Left colon (tissue), 2 donors: ENCODE measurements at regions not wholly inside any gene's neighbourhood (a gene's known extent, or its start where the extent isn't known, plus 50 kb on each side); places are given as distances from the start of the nearest gene placed in this dataset.
"Not testable (repeated sequence)": the region's sequence is repeated elsewhere in the genome, so short reads cannot be mapped to it uniquely, and the experiment has no call there.

Experiments used
- ATAC-seq: fragments of 200-7000 bp; cut with Tn5 transposase; one replicate; pipeline ENCODE4 v1.9.1; 2020; ENCODE audit warnings: mild to moderate bottlenecking, moderate library complexity
- DNase-seq, 2 donors: peaks; one replicate each; pipeline ENCODE4 v3.0.0-alpha.2; 2020
- intact Hi-C, 2 donors: fragments of 100-400 bp; cut with DNase I in 1 of 2; cut with micrococcal nuclease in 1 of 2; formaldehyde crosslinking; loops; one replicate each; pipeline versions ENCODE4 v1.11.2 to v1.14.0; 2022; cut with DNase I, micrococcal nuclease
- donor health status: DM: no; HTN: no; CAD: no.
- donor health status: DM: yes; HTN: yes; CAD: no.

DNA sequence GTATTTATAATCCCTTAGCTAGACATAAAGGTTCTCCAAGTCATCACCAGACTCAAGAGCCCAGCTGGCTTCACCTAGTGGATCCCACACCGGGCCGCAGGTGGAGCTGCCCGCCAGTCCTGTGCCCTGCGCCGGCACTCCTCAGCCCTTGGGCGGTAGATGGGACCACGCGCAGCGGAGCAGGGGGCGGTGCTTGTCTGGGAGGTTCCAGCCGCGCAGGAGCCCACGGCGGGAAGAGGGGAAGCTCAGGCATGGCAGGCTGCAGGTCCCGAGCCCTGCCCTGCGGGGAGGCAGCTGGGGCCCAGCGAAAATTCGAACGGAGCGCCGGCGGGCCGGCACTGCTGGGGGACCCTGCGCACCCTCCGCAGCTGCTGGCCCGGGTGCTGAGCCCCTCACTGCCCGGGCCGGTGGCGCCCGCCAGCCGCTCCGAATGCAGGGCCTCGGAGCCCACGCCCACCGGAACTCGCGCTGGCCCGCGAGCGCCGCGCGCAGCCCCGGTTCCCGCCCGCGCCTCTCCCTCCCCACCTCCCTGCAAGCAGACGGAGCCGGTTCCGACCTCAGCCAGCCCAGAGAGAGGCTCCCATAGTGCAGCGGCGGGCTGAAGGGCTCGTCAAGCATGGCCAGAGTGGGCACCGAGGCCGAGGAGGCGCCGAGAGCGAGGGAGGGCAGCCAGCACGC is 675.6 kb downstream of the REEP3 start:
- intact Hi-C loops, result no loop called here
- ATAC-seq (no peak), DNase-seq (no peak)

- DNase-seq (no peak), ATAC-seq (peak; percentile 68)
- intact Hi-C loops, result no loop called here
Measured at GRCh38 chr10:64201936-64202335, 680.7 kb downstream of the REEP3 start.

DNA sequence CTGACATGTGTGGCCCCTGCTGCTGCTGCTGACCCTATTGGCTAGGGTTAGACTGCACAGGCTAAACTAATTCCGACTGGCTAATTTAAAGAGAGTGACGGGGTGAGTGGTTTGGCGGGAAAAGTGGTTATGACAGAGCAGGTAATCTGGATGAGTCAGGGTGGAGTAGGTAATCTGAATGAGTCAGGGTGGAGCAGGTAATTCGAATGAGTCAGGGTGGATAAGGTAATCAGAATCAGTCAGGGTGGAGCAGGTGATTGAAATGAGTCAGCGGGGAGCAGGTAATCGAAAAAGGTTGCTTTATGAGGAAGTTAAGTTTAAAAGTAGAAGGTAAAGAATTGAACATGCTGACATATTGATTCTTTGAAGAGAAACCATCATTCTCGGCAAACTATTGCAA is 683.3 kb downstream of the REEP3 start:
- DNase-seq, result peak in 1 of 2 donors; percentile 5
- intact Hi-C loops, result not testable (repeated sequence)
- ATAC-seq, result peak; percentile 79

- ATAC-seq (no peak), DNase-seq (no peak)
- intact Hi-C loops, result no loop called here
Measured at GRCh38 chr10:64206409-64206808, 685.2 kb downstream of the REEP3 start.

GRCh38 chr10:64209561-64209960 is 688.4 kb downstream of the REEP3 start:
- ATAC-seq (no peak), DNase-seq (peak in 1 of 2 donors; percentile 7)
- intact Hi-C loops, result no loop called here

GRCh38 chr10:64210211-64210610 is 689.0 kb downstream of the REEP3 start:
- no peak for DNase-seq
- ATAC-seq, result no peak

DNA sequence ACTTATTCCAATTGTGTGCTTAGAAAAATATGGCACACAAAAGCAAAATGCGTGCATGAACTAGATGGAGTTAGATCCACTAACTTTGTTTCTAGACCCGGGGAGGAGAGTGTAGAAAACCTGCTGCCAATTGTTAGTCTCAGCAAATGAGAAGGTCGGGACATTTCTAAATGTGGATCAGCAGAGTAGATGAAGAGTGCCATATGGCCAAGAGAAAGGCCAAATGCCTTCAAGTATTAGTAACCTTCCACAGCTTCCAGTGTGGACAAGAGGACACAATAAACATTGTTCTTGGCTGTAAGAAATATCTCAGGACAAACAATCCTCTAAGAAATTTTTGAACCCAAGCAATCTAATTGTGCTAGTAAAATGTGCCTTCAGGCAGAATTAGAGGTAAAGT is 690.3 kb downstream of the REEP3 start:
- no peak for DNase-seq

More at GRCh38 chr10:64210211-64210610, 689.0 kb downstream of the REEP3 start:
- intact Hi-C loops, result no loop called here

DNA sequence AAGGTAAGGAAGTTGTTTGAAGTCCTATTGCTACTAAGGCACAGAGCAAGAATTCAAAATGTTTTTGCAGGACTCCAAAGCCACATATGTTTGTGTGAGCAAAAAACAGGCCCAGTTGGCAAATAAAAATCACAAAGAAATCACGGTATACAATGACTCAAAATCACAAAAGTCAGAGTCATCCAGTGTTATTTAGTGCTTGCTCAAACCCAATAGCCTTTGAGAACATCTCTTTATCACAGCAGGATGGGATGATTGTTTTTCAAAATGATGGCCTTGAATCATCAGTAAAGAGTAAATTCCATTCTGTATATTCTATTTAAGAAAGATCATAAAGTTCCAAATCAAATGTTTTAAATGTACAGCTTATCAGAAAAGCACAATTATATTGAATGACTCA is 693.9 kb downstream of the REEP3 start:
- ATAC-seq, result no peak
- DNase-seq, result no peak
- intact Hi-C loops, result no loop called here

More for the DNA sequence above, 690.3 kb downstream of the REEP3 start:
- intact Hi-C loops, result no loop called here
- no peak for ATAC-seq

DNA sequence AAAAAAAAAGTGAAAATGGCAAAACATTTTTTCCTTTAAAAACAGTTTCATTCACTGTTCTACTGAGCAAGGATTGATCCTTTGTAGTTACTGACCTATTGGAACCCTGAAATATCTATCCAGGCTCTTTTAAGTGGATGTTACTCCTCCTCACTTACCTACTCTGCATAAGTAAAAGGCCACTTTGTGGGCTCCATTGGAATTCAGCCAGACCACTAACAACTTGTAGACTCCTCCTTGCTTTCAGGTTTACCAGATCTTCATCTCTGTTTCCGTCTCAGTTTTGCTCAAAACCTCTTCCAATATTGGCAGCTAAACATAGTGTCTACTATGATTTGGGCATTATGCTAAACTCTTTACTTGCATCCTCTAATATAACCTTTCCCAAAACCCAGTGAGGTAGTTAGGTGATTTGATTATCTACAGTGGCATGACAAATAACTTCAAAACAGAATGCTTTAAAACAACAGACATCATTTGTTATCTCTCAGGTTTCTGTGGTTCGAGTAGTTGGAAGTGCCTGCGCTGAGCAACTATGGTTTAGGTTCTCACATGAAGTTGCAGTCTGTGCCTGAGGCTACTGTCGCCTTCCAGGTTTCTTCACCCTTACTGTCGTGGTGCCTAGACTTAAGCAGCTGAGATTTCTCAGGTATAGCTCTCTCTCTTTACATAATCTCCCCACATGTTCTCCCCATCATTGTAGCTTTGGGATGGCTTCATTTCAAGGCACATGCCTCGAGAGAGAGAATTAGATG is 698.2 kb downstream of the REEP3 start:
- ATAC-seq (no peak), DNase-seq (no peak)
- intact Hi-C loops, result no loop called here

DNA sequence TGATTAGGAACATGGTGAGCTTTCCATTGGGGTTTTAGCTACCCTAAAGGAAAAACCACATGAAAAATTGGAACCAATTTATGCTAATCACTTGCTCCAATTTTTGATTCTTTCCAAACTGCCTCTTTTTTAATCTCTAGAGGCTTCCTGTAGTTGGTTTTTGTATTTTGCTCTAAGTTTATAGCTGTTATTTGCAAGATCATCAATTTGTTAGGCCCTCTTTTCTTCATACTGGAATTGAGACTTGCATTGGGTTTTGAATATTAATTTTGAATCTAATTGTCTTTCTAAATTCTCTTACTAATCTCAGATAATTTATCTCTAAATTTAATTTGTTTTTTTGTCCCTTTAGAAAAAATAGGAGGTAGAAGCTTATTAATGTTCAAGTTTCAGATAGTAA is 713.3 kb downstream of the REEP3 start:
- ATAC-seq (no peak), DNase-seq (no peak)
- intact Hi-C loops, result no loop called here

GRCh38 chr10:64257704-64258103 is 736.5 kb downstream of the REEP3 start:
- intact Hi-C loops, result no loop called here
- ATAC-seq (no peak), DNase-seq (no peak)

DNA sequence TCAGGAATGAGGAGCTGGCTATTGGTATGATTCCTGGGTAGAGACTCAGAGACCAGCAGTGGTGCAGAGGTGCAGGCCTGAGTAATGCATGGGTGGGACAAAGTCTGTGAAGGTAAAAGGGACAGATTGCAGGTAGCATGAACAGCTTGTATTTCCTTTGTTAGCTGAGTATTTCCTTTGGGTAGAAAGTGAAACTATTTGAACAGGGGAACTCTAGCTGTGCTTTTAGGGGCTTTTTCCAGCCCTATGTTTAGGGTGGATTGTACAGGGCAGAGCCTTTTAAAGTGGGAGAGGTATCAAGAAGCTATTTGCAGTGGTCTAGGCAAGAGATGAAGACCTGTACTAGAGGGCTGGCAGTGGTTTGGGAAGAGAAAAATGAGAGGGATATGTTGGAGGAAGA is 739.9 kb downstream of the REEP3 start:
- DNase-seq (no peak), ATAC-seq (no peak)
- intact Hi-C loops, result no loop called here

DNA sequence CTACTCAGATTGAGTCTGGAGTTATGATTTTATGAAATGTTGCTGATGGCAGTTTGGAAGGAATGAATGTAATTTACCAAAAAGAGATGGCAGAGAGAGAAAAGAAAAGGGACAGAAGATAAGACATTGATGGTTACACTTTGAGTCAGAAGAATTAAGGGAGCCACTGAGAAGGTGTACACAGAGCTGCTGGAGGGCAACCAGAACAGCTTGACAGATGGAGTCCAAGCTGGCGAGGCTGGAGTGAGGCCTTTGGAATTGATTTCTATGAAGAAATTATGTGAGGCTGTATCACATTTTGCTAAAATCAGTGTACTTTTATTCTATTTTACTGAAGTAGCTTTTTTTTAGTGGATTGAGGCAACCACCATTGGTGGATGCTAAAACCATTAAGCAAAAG is 740.5 kb downstream of the REEP3 start:
- DNase-seq, result no peak
- no peak for ATAC-seq
- intact Hi-C loops, result no loop called here

- no peak for ATAC-seq
- no peak for DNase-seq
- intact Hi-C loops, result no loop called here
Measured at GRCh38 chr10:64265961-64266360, 744.8 kb downstream of the REEP3 start.

- ATAC-seq, result no peak
- no peak for DNase-seq
- intact Hi-C loops, result no loop called here
Measured at GRCh38 chr10:64271508-64271907, 750.3 kb downstream of the REEP3 start.

DNA sequence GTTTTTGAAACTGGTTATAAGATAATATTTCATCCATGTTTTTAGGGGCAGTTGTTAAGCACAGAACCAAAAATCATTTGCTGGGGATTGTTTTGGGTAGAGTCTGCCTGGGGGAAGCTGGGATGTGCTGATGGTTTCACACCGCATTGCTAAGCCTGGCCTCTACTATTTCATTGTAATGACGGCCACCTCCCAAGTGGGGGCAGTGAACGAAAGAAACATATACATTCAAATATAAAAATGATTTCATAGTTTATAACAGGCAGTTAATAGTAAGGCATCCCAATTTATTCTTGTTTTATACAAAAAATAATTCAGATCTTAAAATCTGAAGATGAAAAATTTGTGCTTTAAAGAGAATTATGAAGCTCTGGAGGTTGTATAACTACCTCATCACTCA is 750.8 kb downstream of the REEP3 start:
- no peak for DNase-seq

GRCh38 chr10:64275001-64275400 is 753.8 kb downstream of the REEP3 start:
- no peak for DNase-seq
- no peak for ATAC-seq
- intact Hi-C loops, result no loop called here

More for the DNA sequence above, 750.8 kb downstream of the REEP3 start:
- no peak for ATAC-seq
- intact Hi-C loops, result no loop called here

DNA sequence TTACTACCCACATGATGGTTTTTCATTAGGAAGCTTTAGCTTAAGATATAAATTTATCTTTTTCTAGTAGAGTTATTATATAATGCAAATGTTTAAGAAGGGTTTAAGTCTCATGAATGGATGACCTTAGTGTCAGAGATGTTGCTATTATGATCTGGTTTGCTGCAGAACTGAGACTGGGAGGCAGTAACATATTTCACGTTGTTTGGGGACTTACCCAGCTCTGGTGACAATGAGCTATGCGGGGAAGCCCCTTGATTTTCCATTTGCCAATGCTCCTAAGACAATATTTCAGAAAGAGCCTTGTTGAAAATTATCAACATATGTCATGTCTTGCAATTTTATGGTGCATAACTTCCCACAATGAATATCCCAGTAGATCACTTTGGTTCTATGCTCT is 754.6 kb downstream of the REEP3 start:
- ATAC-seq (no peak), DNase-seq (no peak)
- intact Hi-C loops, result no loop called here

DNA sequence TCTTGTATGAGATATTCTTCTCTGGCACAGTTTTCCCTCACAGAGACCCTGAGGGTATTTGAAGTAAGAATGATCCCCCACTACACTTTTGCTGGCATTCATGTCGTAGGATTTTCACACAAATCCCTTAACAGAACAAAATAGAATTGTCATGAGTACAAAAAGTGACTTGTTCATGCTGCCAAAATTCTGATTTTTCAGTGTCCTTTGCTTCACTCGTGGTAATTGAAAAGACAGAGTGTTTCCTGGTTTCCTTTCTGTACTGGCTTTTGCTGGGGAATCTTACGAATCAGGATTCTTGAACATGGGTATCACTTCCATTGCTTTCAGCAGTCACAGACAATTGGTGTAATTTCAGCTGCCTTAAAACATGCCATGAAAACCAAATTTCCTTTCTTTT is 756.3 kb downstream of the REEP3 start:
- no peak for ATAC-seq
- no peak for DNase-seq
- intact Hi-C loops, result no loop called here

DNA sequence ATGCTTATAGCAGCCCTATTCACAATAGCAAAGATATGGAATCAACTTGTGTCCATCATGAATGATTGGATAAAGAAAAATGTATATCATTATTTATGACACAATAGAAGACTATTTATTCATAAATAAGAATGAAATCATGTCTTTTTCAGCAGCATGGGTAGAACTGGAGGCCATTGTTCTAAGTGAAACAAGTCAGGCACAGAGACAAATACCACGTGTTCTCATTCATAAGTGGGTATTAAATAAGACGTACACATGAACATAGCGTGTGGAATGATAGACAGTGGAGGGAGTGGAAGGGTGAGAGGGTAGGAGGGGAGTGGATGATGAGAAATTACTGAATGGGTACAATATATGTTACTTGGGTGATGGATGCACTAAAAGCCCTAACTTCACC is 762.4 kb downstream of the REEP3 start:
- DNase-seq (no peak), ATAC-seq (no peak)
- intact Hi-C loops, result no loop called here

DNA sequence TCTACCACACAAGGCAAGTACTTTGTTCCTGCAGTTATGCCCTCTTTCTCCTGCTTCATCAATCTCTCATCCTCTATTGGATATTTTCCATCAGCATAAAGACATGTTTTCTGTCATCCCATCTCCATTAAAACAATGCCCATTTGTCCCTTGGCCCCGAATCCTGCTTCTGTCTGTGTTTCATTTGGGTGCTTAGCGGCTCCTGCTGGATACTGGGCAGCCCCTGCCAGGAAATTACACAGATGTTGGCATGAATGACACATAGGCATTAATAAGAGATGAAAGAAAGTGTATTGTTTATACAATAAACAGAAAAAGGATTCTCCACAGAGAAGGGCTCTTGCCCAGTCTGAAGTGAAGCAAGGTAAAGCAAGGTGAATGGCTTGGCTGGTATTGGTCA is 765.3 kb downstream of the REEP3 start:
- ATAC-seq (no peak), DNase-seq (no peak)
- intact Hi-C loops, result no loop called here
